ENCODE measurements at regions not wholly inside any gene's neighbourhood (a gene's known extent, or its start where the extent isn't known, plus 50 kb on each side); places are given as distances from the start of the nearest gene placed in this dataset.
"Not testable (repeated sequence)": the region's sequence is repeated elsewhere in the genome, so short reads cannot be mapped to it uniquely, and the experiment has no call there.

- H3K9me3 Mint-ChIP-seq, result peaks cover 13% of the 10 kb centered on the region
- no peaks in the 10 kb centered on the region for H3K36me3 Mint-ChIP-seq (ENCODE audit: low read depth)
- H3K4me1 Mint-ChIP-seq (ENCODE audit: low read depth), result no peaks in the 10 kb centered on the region
- no peaks in the 10 kb centered on the region for H3K27me3 Mint-ChIP-seq
- H3K4me3 Mint-ChIP-seq, result no peak overlapping the region
- H3K27ac Mint-ChIP-seq, result no peak overlapping the region
- intact Hi-C loops (cut with micrococcal nuclease), result no loop called here
Measured at GRCh38 chr3:118530350-118530922, 504.2 kb downstream of the IGSF11 start.

GRCh38 chr3:118530927-118531356, 503.7 kb downstream of the IGSF11 start:
- H3K27ac Mint-ChIP-seq; H3K9me3 Mint-ChIP-seq; intact Hi-C loops (cut with micrococcal nuclease); H3K4me1 Mint-ChIP-seq (ENCODE audit: low read depth); H3K36me3 Mint-ChIP-seq (ENCODE audit: low read depth); H3K27me3 Mint-ChIP-seq; H3K4me3 Mint-ChIP-seq: not testable (repeated sequence)

- Mint-ChIP-seq H3K27ac (no peak overlapping the region), H3K27me3 (no peaks in the 10 kb centered on the region), H3K4me1 (ENCODE audit: low read depth) (no peaks in the 10 kb centered on the region), H3K4me3 (no peak overlapping the region), H3K9me3 (no peaks in the 10 kb centered on the region), H3K36me3 (ENCODE audit: low read depth) (no peaks in the 10 kb centered on the region)
- intact Hi-C loops (cut with micrococcal nuclease), result no loop called here
Measured at GRCh38 chr3:118531816-118532215, 502.8 kb downstream of the IGSF11 start.

GRCh38 chr3:118533676-118534075, 501.0 kb downstream of the IGSF11 start:
- no peaks in the 10 kb centered on the region for H3K36me3 Mint-ChIP-seq (ENCODE audit: low read depth)
- H3K4me3 Mint-ChIP-seq, result no peak overlapping the region
- H3K27me3 Mint-ChIP-seq, result no peaks in the 10 kb centered on the region
- H3K27ac Mint-ChIP-seq, result no peak overlapping the region
- intact Hi-C loops (cut with micrococcal nuclease), result no loop called here
- H3K9me3 Mint-ChIP-seq, result no peaks in the 10 kb centered on the region
- H3K4me1 Mint-ChIP-seq (ENCODE audit: low read depth), result no peaks in the 10 kb centered on the region

GRCh38 chr3:118534519-118534918, 500.1 kb downstream of the IGSF11 start:
- Mint-ChIP-seq H3K4me1 (ENCODE audit: low read depth) (no peaks in the 10 kb centered on the region), H3K27ac (no peak overlapping the region), H3K36me3 (ENCODE audit: low read depth) (no peaks in the 10 kb centered on the region), H3K4me3 (no peak overlapping the region), H3K9me3 (peaks cover 2% of the 10 kb centered on the region), H3K27me3 (no peaks in the 10 kb centered on the region)
- intact Hi-C loops (cut with micrococcal nuclease), result no loop called here

GRCh38 chr3:118536764-118537163, 497.9 kb downstream of the IGSF11 start:
- no peaks in the 10 kb centered on the region for H3K27me3 Mint-ChIP-seq
- intact Hi-C loops (cut with micrococcal nuclease), result no loop called here
- no peaks in the 10 kb centered on the region for H3K36me3 Mint-ChIP-seq (ENCODE audit: low read depth)
- peaks cover 19% of the 10 kb centered on the region for H3K9me3 Mint-ChIP-seq
- no peak overlapping the region for H3K4me3 Mint-ChIP-seq
- H3K4me1 Mint-ChIP-seq (ENCODE audit: low read depth), result no peaks in the 10 kb centered on the region
- H3K27ac Mint-ChIP-seq, result no peak overlapping the region

- H3K9me3 Mint-ChIP-seq, result peaks cover 26% of the 10 kb centered on the region
- H3K4me3 Mint-ChIP-seq, result no peak overlapping the region
- H3K27ac Mint-ChIP-seq, result no peak overlapping the region
- no peaks in the 10 kb centered on the region for H3K4me1 Mint-ChIP-seq (ENCODE audit: low read depth)
- H3K27me3 Mint-ChIP-seq, result no peaks in the 10 kb centered on the region
- intact Hi-C loops (cut with micrococcal nuclease), result no loop called here
- no peaks in the 10 kb centered on the region for H3K36me3 Mint-ChIP-seq (ENCODE audit: low read depth)
Measured at GRCh38 chr3:118537454-118537853, 497.2 kb downstream of the IGSF11 start.

- H3K36me3 Mint-ChIP-seq (ENCODE audit: low read depth), result no peaks in the 10 kb centered on the region
- intact Hi-C loops (cut with micrococcal nuclease), result no loop called here
- no peaks in the 10 kb centered on the region for H3K27me3 Mint-ChIP-seq
- H3K4me3 Mint-ChIP-seq, result no peak overlapping the region
- peaks cover 29% of the 10 kb centered on the region for H3K9me3 Mint-ChIP-seq
- no peaks in the 10 kb centered on the region for H3K4me1 Mint-ChIP-seq (ENCODE audit: low read depth)
- H3K27ac Mint-ChIP-seq, result no peak overlapping the region
Measured at GRCh38 chr3:118538187-118538586, 496.5 kb downstream of the IGSF11 start.

- peaks cover 35% of the 10 kb centered on the region for H3K9me3 Mint-ChIP-seq
- intact Hi-C loops (cut with micrococcal nuclease); H3K4me1 Mint-ChIP-seq (ENCODE audit: low read depth); H3K36me3 Mint-ChIP-seq (ENCODE audit: low read depth); H3K27me3 Mint-ChIP-seq; H3K27ac Mint-ChIP-seq; H3K4me3 Mint-ChIP-seq: not testable (repeated sequence)
Measured at GRCh38 chr3:118539820-118540447, 494.7 kb downstream of the IGSF11 start.

- H3K36me3 Mint-ChIP-seq (ENCODE audit: low read depth); intact Hi-C loops (cut with micrococcal nuclease); H3K27me3 Mint-ChIP-seq; H3K4me3 Mint-ChIP-seq; H3K27ac Mint-ChIP-seq; H3K4me1 Mint-ChIP-seq (ENCODE audit: low read depth): not testable (repeated sequence)
- peaks cover 40% of the 10 kb centered on the region for H3K9me3 Mint-ChIP-seq
Measured at GRCh38 chr3:118540448-118540821, 494.2 kb downstream of the IGSF11 start.

GRCh38 chr3:118540826-118541225, 493.8 kb downstream of the IGSF11 start:
- no peak overlapping the region for H3K4me3 Mint-ChIP-seq
- H3K36me3 Mint-ChIP-seq (ENCODE audit: low read depth), result no peaks in the 10 kb centered on the region
- intact Hi-C loops (cut with micrococcal nuclease), result no loop called here
- H3K9me3 Mint-ChIP-seq, result peaks cover 41% of the 10 kb centered on the region
- H3K27me3 Mint-ChIP-seq, result no peaks in the 10 kb centered on the region
- H3K27ac Mint-ChIP-seq, result no peak overlapping the region
- no peaks in the 10 kb centered on the region for H3K4me1 Mint-ChIP-seq (ENCODE audit: low read depth)

- Mint-ChIP-seq H3K27ac (no peak overlapping the region), H3K4me3 (no peak overlapping the region), H3K27me3 (no peaks in the 10 kb centered on the region), H3K9me3 (peaks cover 41% of the 10 kb centered on the region), H3K36me3 (ENCODE audit: low read depth) (no peaks in the 10 kb centered on the region), H3K4me1 (ENCODE audit: low read depth) (no peaks in the 10 kb centered on the region)
- intact Hi-C loops (cut with micrococcal nuclease), result no loop called here
Measured at GRCh38 chr3:118541796-118542195, 492.9 kb downstream of the IGSF11 start.

- intact Hi-C loops (cut with micrococcal nuclease), result no loop called here
Measured at GRCh38 chr3:118543832-118544231, 490.8 kb downstream of the IGSF11 start.

GRCh38 chr3:118544458-118544857, 490.2 kb downstream of the IGSF11 start:
- no peaks in the 10 kb centered on the region for H3K36me3 Mint-ChIP-seq (ENCODE audit: low read depth)
- H3K4me1 Mint-ChIP-seq (ENCODE audit: low read depth), result no peaks in the 10 kb centered on the region
- H3K27me3 Mint-ChIP-seq, result no peaks in the 10 kb centered on the region
- H3K27ac Mint-ChIP-seq, result no peak overlapping the region
- H3K9me3 Mint-ChIP-seq, result peaks cover 40% of the 10 kb centered on the region
- intact Hi-C loops (cut with micrococcal nuclease), result no loop called here
- no peak overlapping the region for H3K4me3 Mint-ChIP-seq

More at GRCh38 chr3:118543832-118544231, 490.8 kb downstream of the IGSF11 start:
- Mint-ChIP-seq H3K4me1 (ENCODE audit: low read depth) (no peaks in the 10 kb centered on the region), H3K27me3 (no peaks in the 10 kb centered on the region), H3K36me3 (ENCODE audit: low read depth) (no peaks in the 10 kb centered on the region), H3K4me3 (no peak overlapping the region), H3K9me3 (peaks cover 41% of the 10 kb centered on the region), H3K27ac (no peak overlapping the region)

GRCh38 chr3:118548434-118548833, 486.2 kb downstream of the IGSF11 start:
- Mint-ChIP-seq H3K27ac (no peak overlapping the region), H3K4me1 (ENCODE audit: low read depth) (no peaks in the 10 kb centered on the region), H3K4me3 (no peak overlapping the region), H3K9me3 (peaks cover 17% of the 10 kb centered on the region), H3K36me3 (ENCODE audit: low read depth) (no peaks in the 10 kb centered on the region), H3K27me3 (no peaks in the 10 kb centered on the region)
- intact Hi-C loops (cut with micrococcal nuclease), result no loop called here
